Fibroblast of mammary gland (primary cell): ENCODE measurements at regions not wholly inside any gene's neighbourhood (a gene's known extent, or its start where the extent isn't known, plus 50 kb on each side); places are given as distances from the start of the nearest gene placed in this dataset.

Experiments used
- DNase-seq: peaks from one replicate; pipeline ENCODE4 v3.0.0-alpha.2; 2010; ENCODE audit warnings: low read depth
- H3K4me3 ChIP-seq: 2 replicates; pipeline ENCODE4 v1.5.1; 2011; ENCODE audit warnings: low read depth, mild to moderate bottlenecking, low read length, moderate library complexity; ENCODE audit not compliant: control insufficient read depth
- CTCF ChIP-seq: conservative IDR thresholded peaks from 2 replicates; pipeline ENCODE4 v1.5.1; 2011; ENCODE audit warnings: low read depth, low read length, inconsistent platforms; ENCODE audit not compliant: control insufficient read depth, insufficient read depth

- no peak for DNase-seq
- H3K4me3 ChIP-seq: no peak overlapping the region
- TF ChIP-seq CTCF: no peak
Observed at GRCh38 chr12:28793581-28794151, 355.4 kb upstream of the FAR2 start.

GRCh38 chr12:28794211-28794610, 354.9 kb upstream of the FAR2 start:
- no peak for TF ChIP-seq CTCF
- no peak overlapping the region for H3K4me3 ChIP-seq
- DNase-seq: peak; percentile 10

GRCh38 chr12:28794786-28795185, 354.3 kb upstream of the FAR2 start:
- no peak for DNase-seq
- TF ChIP-seq CTCF: no peak
- no peak overlapping the region for H3K4me3 ChIP-seq

GRCh38 chr12:28795311-28795710, 353.8 kb upstream of the FAR2 start:
- no peak overlapping the region for H3K4me3 ChIP-seq
- no peak for TF ChIP-seq CTCF
- DNase-seq: peak; percentile 47

- no peak for TF ChIP-seq CTCF
- DNase-seq: no peak
- H3K4me3 ChIP-seq: no peak overlapping the region
Observed at GRCh38 chr12:28799348-28799747, 349.7 kb upstream of the FAR2 start.

GRCh38 chr12:28800129-28800528, 348.9 kb upstream of the FAR2 start:
- TF ChIP-seq CTCF: no peak
- no peak for DNase-seq
- no peak overlapping the region for H3K4me3 ChIP-seq

- H3K4me3 ChIP-seq: no peak overlapping the region
- peak; percentile 18 for DNase-seq
- TF ChIP-seq CTCF: no peak
Observed at GRCh38 chr12:28802706-28803438, 346.2 kb upstream of the FAR2 start.
